ENCODE measurements at regions not wholly inside any gene's neighbourhood (a gene's known extent, or its start where the extent isn't known, plus 50 kb on each side); places are given as distances from the start of the nearest gene placed in this dataset.
"Not testable (repeated sequence)": the region's sequence is repeated elsewhere in the genome, so short reads cannot be mapped to it uniquely, and the experiment has no call there.

DNA sequence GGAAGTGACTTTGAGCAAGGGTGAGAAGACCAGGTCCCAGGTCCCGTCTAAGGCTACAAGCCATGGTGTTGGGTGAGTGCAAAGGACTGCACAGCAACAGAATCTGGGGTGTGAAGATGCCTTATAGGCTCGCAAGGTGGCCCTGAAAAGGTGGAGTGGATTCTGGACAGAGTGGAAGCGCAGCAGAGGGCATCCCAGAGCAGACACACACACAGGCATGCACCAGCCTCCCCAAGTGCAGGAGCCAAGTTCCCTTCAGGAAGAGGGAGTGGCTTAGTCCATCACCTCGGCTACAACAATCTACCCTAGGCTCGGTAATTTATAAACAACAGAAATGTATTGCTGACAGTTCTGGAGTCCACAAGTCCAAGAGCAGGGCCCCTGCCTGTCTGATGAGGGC is 180.1 kb upstream of the PDE10A start:
- DNase-seq: no peak

DNA sequence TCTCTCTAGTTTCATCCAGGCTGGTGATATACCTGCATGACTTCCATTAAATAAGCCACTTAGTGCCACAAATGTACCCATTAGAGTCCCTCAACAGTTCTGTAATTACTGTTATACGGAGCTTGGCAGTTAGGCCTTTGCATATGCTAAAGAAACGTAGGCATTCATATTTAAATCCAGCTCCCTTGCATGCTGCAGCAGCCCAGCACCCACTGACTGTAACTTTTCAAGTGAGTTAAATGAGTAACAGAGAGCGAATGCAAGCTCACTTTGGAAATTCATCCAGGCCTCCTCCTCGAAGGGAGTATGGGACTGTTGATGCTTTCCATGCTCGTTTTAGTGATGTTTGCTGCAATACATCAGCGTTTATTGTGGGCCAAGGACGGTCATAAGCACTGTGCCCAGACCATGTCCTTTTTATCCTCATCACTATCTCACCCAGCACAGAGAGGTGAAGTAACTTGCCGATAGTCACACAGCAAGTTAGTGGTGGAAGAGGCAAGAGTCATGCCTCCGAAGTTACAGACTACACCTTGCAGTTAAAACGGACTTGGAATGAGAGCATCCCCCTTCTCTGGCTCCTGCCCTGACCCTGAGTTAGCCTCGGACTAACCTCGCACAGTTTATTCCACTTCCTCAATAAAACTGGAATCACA is 179.4 kb upstream of the PDE10A start:
- DNase-seq: no peak

DNA sequence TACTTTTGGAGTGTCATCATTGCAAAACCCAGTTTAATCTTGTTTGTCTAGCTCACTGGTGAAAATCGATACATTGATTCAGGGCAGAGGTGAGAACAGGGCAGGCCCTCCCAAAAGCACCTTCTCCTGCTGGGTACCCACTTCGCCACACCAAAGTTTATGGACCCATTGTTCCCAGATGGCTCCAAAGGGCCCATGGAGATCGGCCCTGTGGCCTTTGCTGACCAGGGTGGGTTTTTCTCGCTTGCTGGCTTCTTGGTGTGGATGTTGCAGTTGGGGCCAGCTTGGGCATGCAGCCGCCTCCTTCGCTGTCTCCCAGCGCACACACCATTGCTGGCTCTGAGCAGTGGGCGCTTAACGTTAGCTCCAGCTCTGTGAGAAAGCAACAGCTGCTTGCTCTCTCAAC is 178.1 kb upstream of the PDE10A start:
- no peak for DNase-seq

DNA sequence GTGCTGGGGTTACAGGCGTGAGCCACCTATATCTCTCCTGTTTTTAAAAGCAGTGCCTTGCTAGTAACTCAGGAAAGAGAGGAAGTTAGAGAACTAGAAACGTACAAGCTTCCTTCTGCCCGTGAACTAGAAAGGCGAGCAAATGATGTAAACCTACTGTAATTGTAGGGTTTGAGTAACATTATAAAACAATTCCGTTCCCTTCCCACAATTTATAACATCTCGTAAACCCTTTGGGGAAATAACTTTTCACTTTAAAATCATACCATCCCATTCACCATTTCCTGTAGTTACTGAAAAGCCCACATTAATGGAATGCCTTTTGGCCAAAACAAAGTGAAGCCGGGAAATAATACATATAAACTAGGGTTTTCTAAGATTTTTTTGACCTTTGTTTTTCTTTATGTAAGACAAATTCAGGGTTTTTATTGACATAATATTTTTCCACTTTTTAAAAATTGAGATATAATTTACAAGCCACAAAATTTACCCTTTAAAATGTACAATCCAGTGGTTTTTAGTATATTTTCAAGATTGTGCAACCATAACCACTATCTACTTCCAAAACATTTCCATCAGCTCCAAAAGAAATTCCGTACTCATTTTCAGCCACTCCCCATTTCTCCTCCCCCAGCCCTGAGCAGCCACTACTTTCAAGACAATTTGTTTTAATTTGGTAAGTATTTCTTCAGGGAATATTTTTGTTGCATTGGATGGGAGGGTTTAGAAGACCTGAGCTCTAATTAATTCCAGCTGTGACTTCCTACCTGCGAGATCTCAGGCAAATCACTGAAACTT is 175.1 kb upstream of the PDE10A start:
- DNase-seq: no peak

DNA sequence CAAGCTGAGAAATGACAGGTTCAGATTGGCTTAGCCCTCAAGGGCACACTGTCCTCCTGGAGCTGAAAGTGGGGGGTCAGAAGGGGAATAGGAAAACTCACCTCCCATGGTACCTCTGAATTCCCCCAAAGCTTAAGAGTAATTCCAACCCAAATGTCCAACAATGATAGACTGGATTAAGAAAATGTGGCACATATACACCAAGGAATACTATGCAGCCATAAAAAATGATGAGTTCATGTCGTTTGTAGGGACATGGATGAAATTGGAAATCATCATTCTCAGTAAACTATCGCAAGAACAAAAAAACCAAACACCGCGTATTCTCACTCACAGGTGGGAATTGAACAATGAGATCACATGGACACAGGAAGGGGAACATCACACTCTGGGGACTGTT is 173.6 kb upstream of the PDE10A start:
- DNase-seq: not testable (repeated sequence)

DNA sequence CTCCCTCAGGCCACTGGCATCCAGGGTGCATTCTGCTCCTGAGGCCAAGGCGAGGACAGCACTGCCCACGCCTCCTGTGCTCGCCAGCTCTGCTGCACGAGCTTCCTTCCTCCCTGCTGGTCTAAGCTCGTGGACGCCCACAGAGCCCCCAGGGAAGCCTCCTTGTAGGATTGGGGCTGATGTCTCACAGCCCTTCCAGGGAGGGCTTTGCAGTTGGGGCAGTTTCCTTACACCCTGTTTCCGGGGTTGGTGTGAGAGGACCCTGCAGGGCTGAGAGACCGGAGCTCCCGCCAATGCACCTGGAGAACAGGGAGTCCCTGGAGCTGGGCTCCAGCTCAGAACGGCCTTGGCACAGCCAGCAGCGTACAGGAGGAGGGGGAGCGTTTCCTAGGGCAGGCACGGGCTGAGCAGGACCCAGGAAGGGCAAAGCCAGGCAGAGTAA is 172.4 kb upstream of the PDE10A start:
- DNase-seq: no peak

DNA sequence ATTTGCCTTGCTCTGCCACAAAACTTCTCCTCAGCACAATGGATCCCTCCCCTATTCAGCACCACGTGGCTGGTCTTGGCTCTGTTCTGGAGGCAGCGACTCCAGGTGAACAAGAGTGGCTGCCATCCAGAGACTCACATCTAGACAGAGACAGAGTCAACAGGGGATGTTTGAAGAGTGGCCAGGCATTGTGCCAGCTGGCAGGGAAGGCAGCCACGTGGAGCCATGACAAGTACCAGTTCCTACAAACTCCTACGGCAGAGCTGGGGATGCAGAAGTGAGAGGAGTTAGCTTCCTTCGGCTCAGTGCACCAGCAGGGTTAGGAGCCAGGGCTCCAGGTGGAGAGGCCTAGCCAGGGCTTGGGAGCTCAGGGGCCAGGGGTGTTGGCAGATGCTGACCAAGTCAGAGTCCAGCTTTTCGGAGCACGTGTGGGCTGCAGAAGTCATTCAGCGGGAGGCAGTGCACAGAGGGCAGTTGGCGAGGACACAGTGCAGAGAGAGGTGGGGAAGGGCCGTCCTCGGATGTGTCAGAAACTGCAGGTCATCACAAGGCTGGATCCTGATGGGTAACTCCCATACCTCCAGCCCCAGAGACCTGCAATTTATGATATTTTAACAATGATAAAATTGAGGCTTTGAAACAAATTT is 171.7 kb upstream of the PDE10A start:
- no peak for DNase-seq

DNA sequence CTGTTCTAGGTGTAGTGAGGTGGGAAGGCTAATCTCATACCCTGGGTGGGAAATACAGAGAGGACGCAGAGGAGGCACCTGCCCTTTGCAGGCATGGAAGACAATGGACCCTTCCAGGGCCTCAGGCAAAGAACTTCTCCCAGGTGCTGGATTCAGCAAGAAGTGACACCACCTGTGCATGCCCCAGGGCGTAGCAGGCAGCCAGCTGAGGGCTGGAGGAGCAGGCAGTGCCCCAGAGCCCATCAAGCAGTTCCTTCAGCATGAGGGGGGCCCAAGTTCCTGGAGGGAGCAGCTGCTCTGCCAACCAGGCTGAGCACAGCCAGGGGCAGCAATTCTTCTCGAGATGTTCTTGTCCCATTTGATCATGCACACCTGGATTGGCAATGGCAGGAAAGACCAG is 170.3 kb upstream of the PDE10A start:
- no peak for DNase-seq

DNA sequence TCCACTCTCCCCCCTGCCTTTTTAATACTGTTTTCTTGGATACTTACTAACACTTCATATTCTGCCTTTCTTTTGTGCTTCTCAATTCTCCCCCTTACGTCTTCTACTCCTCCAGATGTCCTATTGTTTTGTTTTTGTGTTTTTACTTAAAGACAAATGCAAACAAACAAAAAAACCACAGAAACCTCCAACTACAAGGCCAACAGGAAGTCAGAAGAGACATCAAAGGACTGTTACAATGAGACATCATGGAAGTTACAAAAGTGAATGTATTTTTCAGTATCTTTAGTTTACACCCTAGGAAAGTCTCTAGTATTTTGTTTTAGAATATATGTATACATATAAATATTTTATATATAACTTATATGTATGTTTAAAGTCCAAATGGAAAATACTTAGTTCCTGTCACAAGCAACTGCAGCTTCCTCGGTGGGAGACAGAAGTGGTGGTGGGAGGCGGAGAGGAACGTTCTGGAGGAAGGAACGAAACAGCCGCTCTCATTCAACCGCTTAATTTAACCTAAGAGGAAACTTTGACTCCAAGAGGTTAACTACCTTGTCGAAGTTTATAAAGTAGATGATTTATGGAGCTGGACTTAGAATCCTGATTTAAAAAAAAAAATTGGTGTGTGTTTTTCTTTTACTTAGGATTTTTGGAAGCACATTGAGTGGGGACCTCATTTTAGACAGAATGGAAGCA is 168.9 kb upstream of the PDE10A start:
- no peak for DNase-seq

DNA sequence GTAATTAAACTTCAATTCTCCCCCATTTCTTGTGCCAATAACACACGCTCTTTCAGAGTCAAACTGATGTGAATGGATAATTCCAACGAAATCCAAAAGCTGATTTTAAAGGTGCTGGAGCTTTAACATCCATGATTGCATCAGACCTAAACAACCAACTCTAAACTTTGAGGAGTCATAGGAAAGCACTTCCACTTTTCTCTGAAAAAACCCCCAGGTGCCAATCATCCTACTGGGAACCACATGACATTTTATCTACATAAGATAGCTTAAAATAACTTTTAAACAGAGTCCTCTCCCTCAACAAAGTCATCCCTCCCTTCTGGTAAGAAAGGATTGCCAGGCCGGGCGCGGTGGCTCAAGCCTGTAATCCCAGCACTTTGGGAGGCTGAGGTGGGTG is 167.7 kb upstream of the PDE10A start:
- DNase-seq: no peak

DNA sequence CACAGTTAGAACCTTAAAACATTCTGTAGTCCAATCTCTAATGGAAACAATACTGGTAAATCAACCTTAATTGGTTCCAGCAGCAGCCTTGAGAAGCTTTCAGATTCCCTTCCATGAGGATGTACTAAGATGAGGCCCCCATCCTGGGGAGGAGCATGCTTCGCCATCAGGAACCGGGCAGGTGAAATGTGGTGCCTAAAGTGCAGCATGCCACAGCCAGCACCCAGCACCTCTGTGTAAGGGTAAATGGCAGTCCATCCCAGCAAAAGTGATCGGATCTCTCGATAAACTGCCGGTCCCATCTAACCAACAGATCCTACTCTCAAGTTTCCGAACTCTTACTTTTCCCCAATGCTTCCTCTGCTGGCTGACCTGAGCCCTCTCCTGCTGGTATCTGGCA is 166.3 kb upstream of the PDE10A start:
- DNase-seq: no peak

DNA sequence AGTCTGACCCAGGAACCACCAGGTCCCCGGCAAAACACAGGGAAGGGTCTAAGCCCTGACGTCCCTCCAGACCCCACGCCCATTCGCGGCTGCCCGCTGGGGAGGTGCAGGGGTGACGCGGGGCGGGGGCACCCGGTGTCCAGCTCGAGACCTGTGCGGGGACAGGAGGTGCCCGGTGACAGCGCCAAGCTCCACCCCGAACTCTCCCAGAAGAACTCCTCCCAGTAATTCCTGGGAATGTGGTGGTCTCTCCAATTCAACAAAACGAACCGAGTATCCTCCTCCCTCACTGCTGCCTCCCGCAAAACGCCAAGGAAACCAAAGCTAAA is 164.1 kb upstream of the PDE10A start:
- DNase-seq: no peak

DNA sequence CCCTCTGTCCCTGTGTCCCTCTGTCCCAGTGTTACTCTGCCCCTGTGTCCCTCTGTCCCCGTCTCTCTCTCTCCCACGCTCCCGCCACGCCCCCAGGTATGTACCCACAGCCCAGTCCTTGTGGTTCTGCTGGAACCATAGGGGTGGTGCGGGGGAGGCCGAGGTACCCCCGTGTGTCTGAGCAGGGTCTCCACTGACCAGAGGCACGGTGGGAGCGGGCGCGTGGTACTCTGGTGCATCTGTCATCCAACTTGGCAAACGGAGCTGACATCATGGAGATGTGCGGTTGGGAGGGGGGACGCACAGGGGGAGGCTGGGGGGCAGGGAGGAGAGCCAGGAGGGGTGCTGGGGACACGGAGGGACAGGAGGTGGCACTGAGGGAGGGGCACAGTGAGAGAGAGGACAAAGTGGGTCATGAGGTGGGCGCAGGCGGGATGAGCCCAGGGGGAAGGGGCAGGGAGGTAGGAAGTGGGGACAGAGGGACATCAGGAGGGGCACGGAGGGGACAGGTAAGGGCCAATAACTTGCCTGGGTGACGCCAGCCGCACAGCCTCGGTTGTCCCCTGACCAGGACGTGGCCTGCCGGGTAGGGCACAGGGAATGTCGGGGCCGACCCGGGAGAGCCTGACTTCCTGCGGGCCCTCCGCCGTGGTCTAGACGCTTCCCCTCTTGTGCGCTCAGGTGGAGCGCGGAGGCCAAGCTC is 163.6 kb upstream of the PDE10A start:
- no peak for DNase-seq

DNA sequence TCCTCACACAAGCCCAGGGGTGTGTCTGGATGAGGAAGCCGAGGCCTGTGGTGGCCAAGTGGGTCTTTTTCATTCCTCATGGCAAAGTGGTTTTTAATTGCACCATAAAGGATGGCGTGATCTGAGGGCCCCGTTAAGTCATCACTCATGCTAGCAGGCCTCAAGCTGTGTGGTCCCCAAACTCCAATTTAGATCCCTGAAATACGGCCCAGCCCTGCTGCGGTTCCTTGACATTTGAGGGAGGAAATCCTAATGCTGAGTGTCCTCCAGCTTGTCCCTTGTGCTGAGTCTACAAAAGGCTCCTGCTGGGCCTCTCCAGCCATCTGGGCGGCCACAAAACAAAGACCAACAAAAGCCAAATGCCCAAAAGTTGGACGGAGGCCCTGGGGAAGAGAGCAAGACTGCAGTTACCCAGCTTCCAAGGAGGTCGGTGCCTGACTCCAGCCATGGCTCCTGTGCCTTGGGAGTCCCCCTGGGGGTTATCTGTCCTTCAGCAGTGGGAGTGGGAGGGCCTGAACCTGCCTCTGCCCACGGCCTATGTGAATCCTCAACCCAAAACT is 162.3 kb upstream of the PDE10A start:
- no peak for DNase-seq

DNA sequence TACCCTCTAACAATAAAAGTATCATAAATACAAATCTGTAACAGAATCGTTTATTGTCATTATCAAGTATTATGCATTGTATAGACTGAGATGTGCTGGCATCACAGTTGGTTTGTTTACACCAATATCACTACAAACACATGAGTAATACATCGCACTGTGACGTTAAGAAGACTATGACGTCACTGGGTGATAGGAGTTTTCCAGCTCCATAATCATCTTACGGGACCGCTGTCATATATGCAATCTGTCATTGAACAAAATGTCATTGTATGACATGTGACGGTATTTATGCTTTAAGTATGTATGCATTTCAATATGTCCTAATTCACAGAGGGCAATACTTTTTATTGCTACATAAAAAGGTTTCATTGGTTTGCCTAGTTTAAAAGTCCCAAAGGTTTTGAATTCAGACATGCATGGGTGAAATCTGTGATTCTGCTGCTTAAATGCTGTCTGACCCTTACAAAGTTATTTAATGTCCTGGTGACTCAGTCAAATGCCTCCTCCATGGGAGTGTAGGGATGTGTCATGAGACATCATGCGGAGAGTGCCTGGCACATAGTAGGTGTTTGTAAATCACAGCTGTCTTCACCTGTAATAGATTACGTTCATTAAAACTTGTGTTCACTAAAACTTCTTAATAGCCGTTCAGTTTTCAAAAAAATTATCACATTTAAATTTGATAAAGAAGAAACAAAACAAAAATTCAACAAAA is 160.7 kb upstream of the PDE10A start:
- no peak for DNase-seq

DNA sequence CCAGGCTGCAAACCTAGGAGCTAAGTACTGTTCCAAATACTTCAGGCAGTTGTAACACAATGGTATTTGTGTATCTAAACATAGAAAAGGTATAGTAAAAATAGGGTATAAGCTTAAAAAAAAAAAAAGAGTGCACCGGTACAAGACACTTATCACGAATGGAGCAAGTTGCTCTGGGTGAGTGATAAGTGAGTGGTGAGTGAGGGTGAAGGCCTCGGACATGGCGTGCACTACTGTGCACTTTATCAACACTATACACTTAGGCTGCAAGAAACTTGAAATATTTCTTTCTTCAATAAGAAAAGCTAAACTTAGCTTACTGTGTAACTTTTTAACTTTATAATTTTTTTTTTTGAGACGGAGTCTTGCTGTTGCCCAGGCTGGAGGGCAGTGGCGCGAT is 159.5 kb upstream of the PDE10A start:
- no peak for DNase-seq

DNA sequence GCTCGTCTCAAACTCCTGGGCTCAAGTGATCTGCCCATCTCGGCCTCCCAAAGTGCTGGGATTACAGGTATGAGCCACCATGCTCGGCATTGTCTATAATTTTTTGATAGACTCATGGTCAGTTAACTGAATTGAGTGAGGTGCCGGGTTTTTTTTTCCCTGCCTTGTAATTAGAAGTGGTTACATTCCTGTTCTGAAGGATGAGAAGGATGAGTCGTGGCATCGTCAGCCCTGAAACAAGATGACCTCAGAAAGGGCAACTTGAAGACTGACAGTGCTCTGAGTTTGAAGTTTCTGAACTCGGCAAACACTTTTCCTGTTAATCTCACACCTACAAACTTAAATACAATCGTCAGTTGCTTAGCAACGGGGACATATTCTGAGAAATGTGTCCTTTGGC is 158.7 kb upstream of the PDE10A start:
- no peak for DNase-seq

DNA sequence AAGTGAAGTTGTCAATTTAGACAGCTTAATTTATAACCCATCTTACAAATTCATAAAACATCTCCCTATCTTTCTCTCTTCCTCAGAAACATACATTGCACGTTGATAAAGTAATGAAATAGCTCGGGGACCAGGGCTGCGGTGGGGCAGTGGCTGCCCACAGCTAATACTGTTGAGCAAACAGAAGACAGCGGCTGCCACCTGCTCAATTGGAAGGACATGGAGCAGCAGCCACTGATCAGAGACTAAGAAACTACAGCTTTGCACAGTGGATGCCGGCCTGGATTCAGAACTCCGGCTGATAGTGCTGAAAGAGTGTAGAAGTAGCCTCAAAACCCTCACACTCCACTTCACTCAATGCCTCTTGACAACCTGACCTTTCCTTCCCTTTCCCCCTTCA is 157.9 kb upstream of the PDE10A start:
- no peak for DNase-seq

DNA sequence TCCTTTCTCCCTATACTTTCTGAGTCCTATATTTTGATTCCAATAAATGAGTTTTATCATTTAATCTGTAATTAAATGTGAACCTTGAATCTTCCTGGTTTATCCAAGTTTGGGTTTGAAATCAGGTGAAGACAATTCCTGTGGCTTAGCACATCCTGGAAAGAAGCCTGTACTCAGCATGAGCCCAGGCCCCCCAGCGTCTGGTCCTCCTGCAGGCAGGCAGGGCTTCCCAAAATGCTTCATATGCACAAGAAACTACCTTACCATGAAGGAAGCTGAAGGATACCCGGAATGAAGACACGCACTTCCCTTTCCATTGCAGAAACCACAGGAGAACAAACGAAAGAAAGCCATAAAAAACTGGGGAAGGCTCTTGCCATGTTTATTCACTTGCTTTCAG is 157.4 kb upstream of the PDE10A start:
- no peak for DNase-seq

DNA sequence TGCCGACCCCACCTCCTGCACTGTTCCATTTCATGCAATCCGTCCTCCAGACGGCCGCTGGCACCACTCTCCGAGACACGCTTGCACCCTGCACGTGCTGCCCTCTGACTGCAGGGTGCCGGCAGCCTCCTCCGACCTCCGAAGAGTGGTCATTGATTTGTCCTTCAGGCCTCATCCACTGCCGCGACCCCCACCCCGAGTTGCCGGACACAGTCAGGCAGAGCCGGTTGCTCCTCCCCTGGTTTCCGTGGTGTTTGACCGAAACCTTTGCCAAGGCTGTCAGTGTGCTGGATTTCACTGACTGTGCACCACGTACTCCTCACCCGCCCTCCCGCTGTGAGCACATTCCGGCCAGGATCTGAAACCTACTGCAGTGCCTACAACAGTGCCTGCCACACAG is 156.4 kb upstream of the PDE10A start:
- DNase-seq: no peak

DNA sequence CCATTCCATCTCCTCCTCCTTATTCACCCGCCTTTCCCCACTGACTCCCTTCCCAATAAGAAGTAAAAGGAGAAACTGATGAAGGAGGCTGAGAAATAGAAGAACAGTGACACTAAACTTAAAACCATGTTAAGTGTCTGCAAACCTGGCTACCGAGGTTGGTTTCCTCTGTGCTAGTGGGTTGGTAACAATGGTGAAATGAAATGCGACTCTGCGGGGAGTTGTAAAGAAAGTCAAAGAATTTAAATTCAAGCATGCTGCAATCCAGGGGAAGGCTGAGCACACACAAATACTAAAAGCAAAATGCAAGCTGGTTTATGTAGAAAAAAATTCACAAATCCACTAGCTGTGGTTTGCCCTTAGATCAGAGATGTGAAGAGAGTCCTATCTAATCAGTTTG is 155.2 kb upstream of the PDE10A start:
- DNase-seq: no peak

DNA sequence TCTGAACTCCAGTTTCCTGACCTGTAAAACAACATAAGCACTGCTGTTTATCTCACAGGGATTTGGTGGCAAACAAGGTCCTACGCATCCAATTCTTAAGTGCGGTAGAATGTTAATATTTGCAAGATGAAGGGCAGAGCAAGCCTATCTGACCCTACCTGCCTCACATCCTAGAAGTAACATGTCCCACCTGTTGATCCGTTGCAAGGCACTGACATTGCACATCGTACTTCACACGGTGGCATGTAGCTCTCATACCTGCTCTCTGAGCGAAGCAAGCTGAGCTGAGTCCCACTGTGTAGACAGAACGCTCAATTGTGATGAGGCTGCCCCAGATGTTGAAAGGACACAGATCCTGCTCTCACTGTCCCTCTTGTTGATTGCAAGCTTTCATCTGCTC is 154.7 kb upstream of the PDE10A start:
- no peak for DNase-seq
